Body of pancreas (tissue), 4 donors: ENCODE measurements at regions not wholly inside any gene's neighbourhood (a gene's known extent, or its start where the extent isn't known, plus 50 kb on each side); places are given as distances from the start of the nearest gene placed in this dataset.

Experiments used
- ATAC-seq: fragments of 150-250 bp; one replicate; pipeline ENCODE4 v1.9.1; 2016
- DNase-seq, 4 donors: peaks; one replicate each; pipeline ENCODE4 v3.0.0-alpha.2; 2019
- H3K27ac ChIP-seq, 4 donors: fragments of 200-600 bp; sonication (generic); 1 replicate in 3 of 4; 2 replicates in 1 of 4; pipeline versions ENCODE4 v1.5.1 to v1.6.1; 2016 to 2019; ENCODE audit warnings: mild to moderate bottlenecking in 1 of 4, mixed read lengths in 1 of 4, moderate library complexity in 1 of 4
- H3K27me3 ChIP-seq, 2 donors: fragments of 200-600 bp; sonication (generic); one replicate each; pipeline ENCODE4 v1.6.0; 2016; ENCODE audit warnings: mild to moderate bottlenecking in 1 of 2
- H3K36me3 ChIP-seq, 2 donors: fragments of 200-600 bp; sonication (generic); replicated peaks in 1 of 2; 2 replicates each; pipeline ENCODE4 v1.5.1; 2016; ENCODE audit warnings: low read depth in 2 of 2; ENCODE audit not compliant: insufficient read depth in 1 of 2
- H3K4me1 ChIP-seq: fragments of 200-600 bp; sonication (generic); one replicate; pipeline ENCODE4 v1.6.0; 2016
- H3K4me3 ChIP-seq, 2 donors: fragments of 200-600 bp; sonication (generic); 1 replicate in 1 of 2; 2 replicates in 1 of 2; pipeline ENCODE4 v1.5.1; 2016 to 2019
- H3K9me3 ChIP-seq, 3 donors: fragments of 200-600 bp; sonication (generic); 1 replicate in 2 of 3; 2 replicates in 1 of 3; pipeline ENCODE4 v1.5.1; 2016
- CTCF ChIP-seq, 7 experiments: fragments of 450-650 bp in 4 of 7; fragments of 200-600 bp in 3 of 7; sonication (generic) in 3 of 7; IDR thresholded peaks; one replicate each; pipeline ENCODE4 v1.5.1; 2016 to 2019; ENCODE audit warnings: antibody characterized with exemption in 7 of 7
- POLR2A ChIP-seq, 3 donors: fragments of 450-650 bp; IDR thresholded peaks; one replicate each; pipeline ENCODE4 v1.6.1; 2016; ENCODE audit warnings: antibody characterized with exemption in 3 of 3, mild to moderate bottlenecking in 2 of 3
- WGBS, 2 donors: methylation state at CpG; one replicate each; pipeline ENCODE4 v1.1.5; 2017; 5-methylcytosine and 5-hydroxymethylcytosine counted together
- intact Hi-C: fragments of 100-400 bp; cut with DNase I; formaldehyde crosslinking; loops from one replicate; pipeline ENCODE4 v1.15.1; 2023

GRCh38 chr2:41502752-41503151 is 545.1 kb upstream of the PKDCC start:
- 58 to 71% methylated on average over 1 of the region's 1 CpG for WGBS, 2 donors
- Histone ChIP-seq H3K4me3 (no peak overlapping the region), H3K9me3 (peaks cover 0 to 11% (median 0%) of the 10 kb centered on the region in 3 donors), H3K36me3 (no peaks in the 10 kb centered on the region), H3K27me3 (no peaks in the 10 kb centered on the region), H3K4me1 (no peaks in the 10 kb centered on the region), H3K27ac (no peak overlapping the region)
- intact Hi-C loops, result no loop called here
- ATAC-seq, result no peak
- TF ChIP-seq POLR2A (IDR thresholded peaks at IDR 0.05) (no peak), CTCF (IDR thresholded peaks at IDR 0.05) (no peak)
- DNase-seq, result no peak

DNA sequence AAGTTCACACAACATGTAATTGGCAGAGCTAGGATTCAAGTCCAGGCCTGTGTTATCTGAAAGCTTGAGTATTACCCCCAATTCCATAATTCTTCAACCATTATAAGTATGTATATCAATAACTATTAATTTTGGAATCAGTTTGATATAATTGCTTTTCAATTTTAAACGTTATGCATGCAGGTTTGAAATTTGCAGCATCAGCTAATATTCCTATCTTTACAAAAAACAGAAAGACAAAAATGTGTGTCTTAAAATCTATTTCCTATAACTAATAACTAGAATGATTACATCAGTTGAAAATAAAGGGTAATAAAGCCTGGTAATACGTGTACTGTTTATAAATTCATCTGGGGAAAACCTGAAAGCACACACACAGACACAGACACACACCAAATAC is 543.3 kb upstream of the PKDCC start:
- no peak for TF ChIP-seq CTCF (IDR thresholded peaks at IDR 0.05)
- TF ChIP-seq POLR2A (IDR thresholded peaks at IDR 0.05), result no peak
- Histone ChIP-seq H3K27ac (no peak overlapping the region), H3K36me3 (no peaks in the 10 kb centered on the region), H3K27me3 (no peaks in the 10 kb centered on the region), H3K4me3 (no peak overlapping the region), H3K4me1 (no peaks in the 10 kb centered on the region), H3K9me3 (peaks cover 0 to under 1% (median 0%) of the 10 kb centered on the region in 3 donors)
- DNase-seq, result no peak
- ATAC-seq, result no peak
- intact Hi-C loops, result no loop called here
- 50 to 51% methylated on average over 2 of the region's 2 CpGs for WGBS, 2 donors

GRCh38 chr2:41510108-41510507 is 537.7 kb upstream of the PKDCC start:
- 38 to 42% methylated on average over 4 of the region's 4 CpGs for WGBS, 2 donors
- intact Hi-C loops, result no loop called here

GRCh38 chr2:41521211-41521610 is 526.6 kb upstream of the PKDCC start:
- intact Hi-C loops, result no loop called here
- H3K27ac ChIP-seq, result no peak overlapping the region
- TF ChIP-seq POLR2A (IDR thresholded peaks at IDR 0.05), result no peak
- no peak for TF ChIP-seq CTCF (IDR thresholded peaks at IDR 0.05)
- DNase-seq (no peak), ATAC-seq (no peak)
- H3K4me3 ChIP-seq, result no peak overlapping the region
- no peaks in the 10 kb centered on the region for H3K4me1 ChIP-seq
- H3K9me3 ChIP-seq, result no peaks in the 10 kb centered on the region
- no peaks in the 10 kb centered on the region for H3K27me3 ChIP-seq
- H3K36me3 ChIP-seq, result no peaks in the 10 kb centered on the region

More at GRCh38 chr2:41510108-41510507, 537.7 kb upstream of the PKDCC start:
- no peak for DNase-seq
- TF ChIP-seq POLR2A (IDR thresholded peaks at IDR 0.05) (no peak), CTCF (IDR thresholded peaks at IDR 0.05) (no peak)
- ATAC-seq, result no peak
- Histone ChIP-seq H3K27ac (no peak overlapping the region), H3K4me1 (no peaks in the 10 kb centered on the region), H3K36me3 (no peaks in the 10 kb centered on the region), H3K9me3 (no peaks in the 10 kb centered on the region), H3K27me3 (no peaks in the 10 kb centered on the region), H3K4me3 (no peak overlapping the region)

- no peaks in the 10 kb centered on the region for H3K4me1 ChIP-seq
- DNase-seq (no peak), ATAC-seq (no peak)
- intact Hi-C loops, result no loop called here
- H3K4me3 ChIP-seq, result no peak overlapping the region
- H3K36me3 ChIP-seq, result no peaks in the 10 kb centered on the region
- TF ChIP-seq CTCF (IDR thresholded peaks at IDR 0.05), result no peak
- no peak for TF ChIP-seq POLR2A (IDR thresholded peaks at IDR 0.05)
- H3K27ac ChIP-seq, result no peak overlapping the region
- 64 to 65% methylated on average over 6 of the region's 6 CpGs for WGBS, 2 donors
- H3K9me3 ChIP-seq, result no peaks in the 10 kb centered on the region
- no peaks in the 10 kb centered on the region for H3K27me3 ChIP-seq
Observed at GRCh38 chr2:41527525-41528323, 520.1 kb upstream of the PKDCC start.
